Astrocyte of the cerebellum (primary cell): ENCODE measurements at regions not wholly inside any gene's neighbourhood (a gene's known extent, or its start where the extent isn't known, plus 50 kb on each side); places are given as distances from the start of the nearest gene placed in this dataset.
"Not testable (repeated sequence)": the region's sequence is repeated elsewhere in the genome, so short reads cannot be mapped to it uniquely, and the experiment has no call there.

Experiments used
- DNase-seq: peaks from one replicate; pipeline ENCODE4 v3.0.0-alpha.2; 2011; ENCODE audit warnings: low read depth
- H3K4me3 ChIP-seq: 2 replicates; pipeline ENCODE4 v1.5.1; 2011; ENCODE audit warnings: mild to moderate bottlenecking, low read depth, low read length, moderate library complexity
- CTCF ChIP-seq: IDR thresholded peaks from 2 replicates; pipeline ENCODE4 v1.5.1; 2012; ENCODE audit warnings: low read length, low read depth, moderate library complexity, mild to moderate bottlenecking; ENCODE audit errors: missing control alignments
- in situ Hi-C: cut with HindIII; loops from 2 replicates; pipeline ENCODE4 v1.10.0; 2017; ENCODE audit warnings: low sequenced_read_pairs

- DNase-seq, in situ Hi-C loops, H3K4me3 ChIP-seq: not testable (repeated sequence)
These were observed 186.2 kb upstream of the CHL1 start for GRCh38 chr3:10109-10996.

GRCh38 chr3:11734-12133 lies 184.8 kb upstream of the CHL1 start:
- no peak for TF ChIP-seq CTCF
- in situ Hi-C loops, result no loop called here
- DNase-seq, result no peak
- H3K4me3 ChIP-seq, result no peak overlapping the region

GRCh38 chr3:14652-15051 lies 181.9 kb upstream of the CHL1 start:
- in situ Hi-C loops, result no loop called here
- TF ChIP-seq CTCF, result no peak
- H3K4me3 ChIP-seq, result no peak overlapping the region
- no peak for DNase-seq

- in situ Hi-C loops, result no loop called here
- H3K4me3 ChIP-seq, result no peak overlapping the region
- no peak for DNase-seq
- no peak for TF ChIP-seq CTCF
These were observed 180.2 kb upstream of the CHL1 start for GRCh38 chr3:16366-16765.

- in situ Hi-C loops, result no loop called here
- DNase-seq, result no peak
- TF ChIP-seq CTCF, result no peak
- no peak overlapping the region for H3K4me3 ChIP-seq
These were observed 176.1 kb upstream of the CHL1 start for GRCh38 chr3:20421-20820.

GRCh38 chr3:24006-24405 lies 172.6 kb upstream of the CHL1 start:
- no peak for DNase-seq
- no peak overlapping the region for H3K4me3 ChIP-seq
- no peak for TF ChIP-seq CTCF
- in situ Hi-C loops, result no loop called here

GRCh38 chr3:25056-25455 lies 171.5 kb upstream of the CHL1 start:
- no peak for DNase-seq
- in situ Hi-C loops, result no loop called here
- TF ChIP-seq CTCF, result no peak
- no peak overlapping the region for H3K4me3 ChIP-seq

- DNase-seq, in situ Hi-C loops, H3K4me3 ChIP-seq: not testable (repeated sequence)
These were observed 160.6 kb upstream of the CHL1 start for GRCh38 chr3:35985-36384.
